ENCODE measurements at regions not wholly inside any gene's neighbourhood (a gene's known extent, or its start where the extent isn't known, plus 50 kb on each side); places are given as distances from the start of the nearest gene placed in this dataset.
"Not testable (repeated sequence)": the region's sequence is repeated elsewhere in the genome, so short reads cannot be mapped to it uniquely, and the experiment has no call there.

- no peak for DNase-seq (ENCODE audit: low spot score)
Measured at GRCh38 chr1:238465449-238465848, 574.7 kb upstream of the ZP4 start.

- DNase-seq (ENCODE audit: low spot score), result no peak
Measured at GRCh38 chr1:238458899-238459298, 568.2 kb upstream of the ZP4 start.

- DNase-seq (ENCODE audit: low spot score), result no peak
Measured at GRCh38 chr1:238457610-238458009, 566.9 kb upstream of the ZP4 start.

GRCh38 chr1:238451781-238452310, 561.1 kb upstream of the ZP4 start:
- no peak for DNase-seq (ENCODE audit: low spot score)

GRCh38 chr1:238450976-238451375, 560.3 kb upstream of the ZP4 start:
- DNase-seq (ENCODE audit: low spot score), result no peak

- DNase-seq (ENCODE audit: low spot score), result no peak
Measured at GRCh38 chr1:238443687-238444086, 553.0 kb upstream of the ZP4 start.

GRCh38 chr1:238439511-238439910, 548.8 kb upstream of the ZP4 start:
- no peak for DNase-seq (ENCODE audit: low spot score)

- peak; percentile 64 for DNase-seq (ENCODE audit: low spot score)
Measured at GRCh38 chr1:238438311-238439270, 547.9 kb upstream of the ZP4 start.

GRCh38 chr1:238429703-238430102, 539.0 kb upstream of the ZP4 start:
- DNase-seq (ENCODE audit: low spot score), result not testable (repeated sequence)

GRCh38 chr1:238419209-238419608, 528.5 kb upstream of the ZP4 start:
- DNase-seq (ENCODE audit: low spot score), result no peak

- no peak for DNase-seq (ENCODE audit: low spot score)
Measured at GRCh38 chr1:238409932-238410331, 519.2 kb upstream of the ZP4 start.

GRCh38 chr1:238409191-238409850, 518.6 kb upstream of the ZP4 start:
- no peak for DNase-seq (ENCODE audit: low spot score)

- no peak for DNase-seq (ENCODE audit: low spot score)
Measured at GRCh38 chr1:238408737-238409136, 518.0 kb upstream of the ZP4 start.

- DNase-seq (ENCODE audit: low spot score), result no peak
Measured at GRCh38 chr1:238406098-238406860, 515.6 kb upstream of the ZP4 start.

- no peak for DNase-seq (ENCODE audit: low spot score)
Measured at GRCh38 chr1:238404921-238405320, 514.2 kb upstream of the ZP4 start.

- DNase-seq (ENCODE audit: low spot score), result no peak
Measured at GRCh38 chr1:238404481-238404880, 513.8 kb upstream of the ZP4 start.

GRCh38 chr1:238401144-238401543, 510.4 kb upstream of the ZP4 start:
- DNase-seq (ENCODE audit: low spot score), result no peak

- no peak for DNase-seq (ENCODE audit: low spot score)
Measured at GRCh38 chr1:238399558-238399957, 508.8 kb upstream of the ZP4 start.

- no peak for DNase-seq (ENCODE audit: low spot score)
Measured at GRCh38 chr1:238396140-238396539, 505.4 kb upstream of the ZP4 start.

GRCh38 chr1:238384381-238384780, 493.7 kb upstream of the ZP4 start:
- DNase-seq (ENCODE audit: low spot score), result no peak

GRCh38 chr1:238380167-238380566, 489.4 kb upstream of the ZP4 start:
- no peak for DNase-seq (ENCODE audit: low spot score)

GRCh38 chr1:238379446-238379845, 488.7 kb upstream of the ZP4 start:
- not testable (repeated sequence) for DNase-seq (ENCODE audit: low spot score)

Data from mucosa of gallbladder (tissue), 1 donor.